HepG2 (cell line): ENCODE measurements at regions not wholly inside any gene's neighbourhood (a gene's known extent, or its start where the extent isn't known, plus 50 kb on each side); places are given as distances from the start of the nearest gene placed in this dataset.

Experiments used
- ATAC-seq: fragments of 200-7000 bp; cut with Tn5 transposase; 3 replicates; pipeline ENCODE4 v1.9.1; 2020; ENCODE audit warnings: mild to moderate bottlenecking, moderate library complexity
- BruUV-seq: library from RNA; stranded (reverse); fragments of 400-500 nt; replicated peaks from 2 replicates; lab custom pipeline; 2021; lab: Mats Ljungman, UMichigan
- CTCF ChIA-PET: fragments of 300-600 bp; formaldehyde crosslinking; extraction: SDS; loops from one replicate; lab custom pipeline; 2021; ENCODE audit warnings: low total read pairs, inconsistent platforms, low intra/inter-chr PET ratio; lab: Yijun Ruan, JAX
- POLR2A ChIA-PET: fragments of 350-600 bp; sonication (Branson Sonifier 250); formaldehyde crosslinking; loops from one replicate; lab custom pipeline; 2020; ENCODE audit warnings: antibody characterized with exemption, inconsistent platforms; lab: Yijun Ruan, JAX
- DNase-seq: peaks from one replicate; pipeline ENCODE4 v3.0.0-alpha.2; 2015; ENCODE audit warnings: low spot score
- FAIRE-seq: peaks from 3 replicates; lab custom pipeline; 2011; peaks lifted over from hg19 to GRCh38; lab: Jason Lieb, UNC
- H2AFZ ChIP-seq: one replicate; pipeline ENCODE4 v1.6.1; 2011; ENCODE audit warnings: low read length, inconsistent platforms
- H3K27ac ChIP-seq: fragments of 300-600 bp; 3 replicates; pipeline ENCODE4 v1.8.0; 2011; ENCODE audit warnings: mixed run types, mild to moderate bottlenecking, mixed read lengths, low read length, inconsistent platforms; ENCODE audit not compliant: insufficient read depth; ENCODE audit errors: extremely low read length
- H3K27me3 ChIP-seq, 2 experiments: fragments of 200-600 bp in 1 of 2; 2 replicates in 1 of 2; 3 replicates in 1 of 2; pipeline versions ENCODE4 v1.6.0 to v1.8.0; 2011; ENCODE audit warnings: low read length in 2 of 2, mild to moderate bottlenecking in 2 of 2, moderate library complexity in 2 of 2, inconsistent platforms in 1 of 2; ENCODE audit not compliant: insufficient read depth in 2 of 2, control insufficient read depth in 1 of 2
- H3K36me3 ChIP-seq, 2 experiments: fragments of 200-600 bp in 1 of 2; replicated peaks in 1 of 2; 2 replicates in 1 of 2; 3 replicates in 1 of 2; pipeline versions ENCODE4 v1.5.1 to v1.8.0; 2011; ENCODE audit warnings: low read length in 2 of 2, inconsistent platforms in 1 of 2; ENCODE audit not compliant: insufficient read depth in 2 of 2, control insufficient read depth in 1 of 2
- H3K4me1 ChIP-seq: 2 replicates; pipeline ENCODE4 v1.5.1; 2012; ENCODE audit warnings: low read length, inconsistent platforms; ENCODE audit not compliant: insufficient read depth
- H3K4me2 ChIP-seq: 2 replicates; pipeline ENCODE4 v1.6.0; 2011; ENCODE audit warnings: low read depth, low read length, inconsistent platforms
- H3K4me3 ChIP-seq, 3 experiments: fragments of 200-600 bp in 1 of 3; sonication (generic), shearing (Covaris generic) in 1 of 3; replicated peaks in 1 of 3; 2 replicates each; pipeline ENCODE4 v1.5.1; 2011 to 2016; ENCODE audit warnings: low read length in 3 of 3, inconsistent platforms in 2 of 3, low read depth in 2 of 3, mild to moderate bottlenecking in 2 of 3, control low read depth in 1 of 3, mixed read lengths in 1 of 3; ENCODE audit not compliant: insufficient read depth in 1 of 3
- H3K79me2 ChIP-seq: one replicate; pipeline ENCODE4 v1.6.1; 2011; ENCODE audit warnings: low read length, inconsistent platforms; ENCODE audit not compliant: insufficient read depth
- H3K9ac ChIP-seq: 2 replicates; pipeline ENCODE4 v1.6.0; 2011; ENCODE audit warnings: mild to moderate bottlenecking, low read depth, low read length, inconsistent platforms; ENCODE audit not compliant: insufficient read depth
- H3K9me3 ChIP-seq: 2 replicates; pipeline ENCODE4 v1.5.1; 2012; ENCODE audit warnings: mild to moderate bottlenecking, low read length
- H4K20me1 ChIP-seq: 2 replicates; pipeline ENCODE4 v1.6.0; 2011; ENCODE audit warnings: inconsistent platforms, mild to moderate bottlenecking, low read length, moderate library complexity; ENCODE audit not compliant: insufficient read depth
- CCAR2 ChIP-seq: fragments of 200-400 bp; formaldehyde crosslinking; optimal IDR thresholded peaks from 2 replicates; pipeline ENCODE3; 2018; ENCODE audit warnings: low read depth, mild to moderate bottlenecking, low read length, moderate library complexity
- HHEX ChIP-seq: IDR thresholded peaks from 2 replicates; pipeline ENCODE4 v1.6.1; 2016; ENCODE audit warnings: control low read depth
- MEF2D ChIP-seq: sonication (generic); formaldehyde crosslinking; IDR thresholded peaks from 2 replicates; pipeline ENCODE4 v1.5.1; 2020; ENCODE audit warnings: mild to moderate bottlenecking, missing genetic modification reagents
- MIER3 ChIP-seq: IDR thresholded peaks from 2 replicates; pipeline ENCODE4 v1.6.1; 2016; ENCODE audit warnings: missing compliant biosample characterization, borderline replicate concordance
- MXI1 ChIP-seq: IDR thresholded peaks from 3 replicates; pipeline ENCODE4 v1.6.1; 2012; ENCODE audit warnings: low read depth, low read length, inconsistent platforms, borderline replicate concordance
- NR3C1 ChIP-seq: sonication (generic); formaldehyde crosslinking; IDR thresholded peaks from 2 replicates; pipeline ENCODE4 v1.4.0; 2020; ENCODE audit warnings: missing genetic modification reagents
- RERE ChIP-seq: IDR thresholded peaks from 2 replicates; pipeline ENCODE4 v1.6.1; 2016; ENCODE audit warnings: low read depth, missing genetic modification reagents, missing compliant biosample characterization
- SAP130 ChIP-seq: IDR thresholded peaks from 2 replicates; pipeline ENCODE4 v1.6.1; 2016; ENCODE audit warnings: low read depth
- ZNF329 ChIP-seq: sonication (generic); formaldehyde crosslinking; IDR thresholded peaks from 2 replicates; pipeline ENCODE4 v1.9.0; 2021; ENCODE audit warnings: low read depth, mild to moderate bottlenecking, missing genetic modification reagents
- ZNF432 ChIP-seq: sonication (generic); formaldehyde crosslinking; IDR thresholded peaks from 2 replicates; pipeline ENCODE4 v1.5.0; 2020; ENCODE audit warnings: missing genetic modification reagents, mild to moderate bottlenecking, borderline replicate concordance
- ZNF557 ChIP-seq: sonication (generic); formaldehyde crosslinking; IDR thresholded peaks from 2 replicates; pipeline ENCODE4 v1.4.0; 2020; ENCODE audit warnings: missing genetic modification reagents
- ZNF7 ChIP-seq: IDR thresholded peaks from 2 replicates; pipeline ENCODE4 v1.6.1; 2016; ENCODE audit warnings: missing biosample characterization, missing genetic modification reagents
- WGBS: methylation state at CpG from one replicate; pipeline ENCODE4 v1.1.6; 2017; ENCODE audit warnings: low lambda C conversion rate; 5-methylcytosine and 5-hydroxymethylcytosine counted together
- in situ Hi-C: cut with HindIII; loops from 2 replicates; pipeline ENCODE4 v1.10.0; 2017; ENCODE audit warnings: low pct_unique_long_range_greater_than_20kb; ENCODE audit not compliant: extremely low pct_ligation_motif_present
- intact Hi-C: fragments of 100-400 bp; cut with micrococcal nuclease; formaldehyde crosslinking; loops from one replicate; pipeline ENCODE4 v1.10.0; 2022; ENCODE audit not compliant: unreplicated experiment
- TF ChIP-seq, protein P1 (sequence below): sonication (generic); formaldehyde crosslinking; IDR thresholded peaks from 2 replicates; pipeline ENCODE4 v1.4.0; 2020; ENCODE audit warnings: missing genetic modification reagents
- TF ChIP-seq, protein P2 (sequence below): sonication (generic); formaldehyde crosslinking; IDR thresholded peaks from 2 replicates; pipeline ENCODE4 v1.4.0; 2020; ENCODE audit warnings: mild to moderate bottlenecking, missing genetic modification reagents, borderline replicate concordance

- TF ChIP-seq, protein P1, sequence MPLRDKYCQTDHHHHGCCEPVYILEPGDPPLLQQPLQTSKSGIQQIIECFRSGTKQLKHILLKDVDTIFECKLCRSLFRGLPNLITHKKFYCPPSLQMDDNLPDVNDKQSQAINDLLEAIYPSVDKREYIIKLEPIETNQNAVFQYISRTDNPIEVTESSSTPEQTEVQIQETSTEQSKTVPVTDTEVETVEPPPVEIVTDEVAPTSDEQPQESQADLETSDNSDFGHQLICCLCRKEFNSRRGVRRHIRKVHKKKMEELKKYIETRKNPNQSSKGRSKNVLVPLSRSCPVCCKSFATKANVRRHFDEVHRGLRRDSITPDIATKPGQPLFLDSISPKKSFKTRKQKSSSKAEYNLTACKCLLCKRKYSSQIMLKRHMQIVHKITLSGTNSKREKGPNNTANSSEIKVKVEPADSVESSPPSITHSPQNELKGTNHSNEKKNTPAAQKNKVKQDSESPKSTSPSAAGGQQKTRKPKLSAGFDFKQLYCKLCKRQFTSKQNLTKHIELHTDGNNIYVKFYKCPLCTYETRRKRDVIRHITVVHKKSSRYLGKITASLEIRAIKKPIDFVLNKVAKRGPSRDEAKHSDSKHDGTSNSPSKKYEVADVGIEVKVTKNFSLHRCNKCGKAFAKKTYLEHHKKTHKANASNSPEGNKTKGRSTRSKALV = no peak
- TF ChIP-seq MXI1 (no peak), ZNF432 (no peak), ZNF557 (CRISPR knock-in tag) (no peak), HHEX (CRISPR knock-in tag) (no peak), CCAR2 (no peak), MIER3 (CRISPR knock-in tag) (no peak)
Observed at GRCh38 chr15:31164573-31164912, 63.0 kb upstream of the TRPM1 start (continued).

DNA sequence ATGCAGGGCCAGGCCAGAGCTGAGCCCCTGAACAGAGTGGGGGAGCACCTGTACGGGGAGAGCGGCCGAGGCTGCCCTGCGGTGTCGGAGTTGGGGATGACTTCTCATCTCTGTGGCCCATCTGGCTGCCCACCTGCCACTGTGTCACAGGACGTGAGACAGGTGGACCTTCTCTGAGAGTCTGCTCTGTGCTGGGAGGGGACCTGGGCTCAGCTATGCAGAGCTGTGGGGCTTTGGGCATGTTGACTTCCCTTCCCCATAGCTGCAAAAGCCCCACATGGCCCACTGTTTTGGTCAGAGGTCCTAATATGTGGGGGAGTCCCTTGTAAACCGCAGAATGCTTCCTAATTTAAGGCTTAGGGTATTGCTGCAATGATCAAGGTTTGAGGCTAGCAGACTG is 68.0 kb upstream of the TRPM1 start:
- Histone ChIP-seq H4K20me1 (no peaks in the 10 kb centered on the region), H3K4me3 (no peak overlapping the region), H3K9me3 (no peaks in the 10 kb centered on the region), H3K27me3 (no peaks in the 10 kb centered on the region; a peak in 1 of 5 replicates), H3K9ac (no peak overlapping the region), H2AFZ (no peak overlapping the region), H3K27ac (no peak overlapping the region), H3K79me2 (no peaks in the 10 kb centered on the region), H3K4me2 (no peak overlapping the region), H3K36me3 (no peaks in the 10 kb centered on the region), H3K4me1 (peaks cover 1% of the 10 kb centered on the region; the same call in 1 of the 2 replicates)
- TF ChIP-seq RERE (CRISPR knock-in tag) (no peak), ZNF329 (CRISPR knock-in tag) (no peak), NR3C1 (CRISPR knock-in tag) (no peak), MEF2D (CRISPR knock-in tag) (no peak), ZNF7 (no peak), SAP130 (CRISPR knock-in tag) (no peak)
- TF ChIP-seq, protein P2, sequence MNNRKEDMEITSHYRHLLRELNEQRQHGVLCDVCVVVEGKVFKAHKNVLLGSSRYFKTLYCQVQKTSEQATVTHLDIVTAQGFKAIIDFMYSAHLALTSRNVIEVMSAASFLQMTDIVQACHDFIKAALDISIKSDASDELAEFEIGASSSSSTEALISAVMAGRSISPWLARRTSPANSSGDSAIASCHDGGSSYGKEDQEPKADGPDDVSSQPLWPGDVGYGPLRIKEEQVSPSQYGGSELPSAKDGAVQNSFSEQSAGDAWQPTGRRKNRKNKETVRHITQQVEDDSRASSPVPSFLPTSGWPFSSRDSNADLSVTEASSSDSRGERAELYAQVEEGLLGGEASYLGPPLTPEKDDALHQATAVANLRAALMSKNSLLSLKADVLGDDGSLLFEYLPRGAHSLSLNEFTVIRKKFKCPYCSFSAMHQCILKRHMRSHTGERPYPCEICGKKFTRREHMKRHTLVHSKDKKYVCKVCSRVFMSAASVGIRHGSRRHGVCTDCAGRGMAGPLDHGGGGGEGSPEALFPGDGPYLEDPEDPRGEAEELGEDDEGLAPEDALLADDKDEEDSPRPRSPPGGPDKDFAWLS = no peak
- WGBS = 62% methylated on average over 5 of the region's 7 CpGs
- ChIA-PET POLR2A (no interaction called here), CTCF (no interaction called here)
- BruUV-seq = no TSS peak
- no peak for DNase-seq
- in situ Hi-C loops (no loop called here), intact Hi-C loops (no loop called here)
- FAIRE-seq = no peak
- no peak for ATAC-seq
